HG02973 (cell line): ENCODE measurements at regions not wholly inside any gene's neighbourhood (a gene's known extent, or its start where the extent isn't known, plus 50 kb on each side); places are given as distances from the start of the nearest gene placed in this dataset.
"Not testable (repeated sequence)": the region's sequence is repeated elsewhere in the genome, so short reads cannot be mapped to it uniquely, and the experiment has no call there.

Source experiments
- ATAC-seq: cut with Tn5 transposase; IDR thresholded peaks from one replicate; pipeline ENCODE4 v1.9.1; 2021; ENCODE audit warnings: moderate library complexity; ENCODE audit not compliant: unreplicated experiment

DNA sequence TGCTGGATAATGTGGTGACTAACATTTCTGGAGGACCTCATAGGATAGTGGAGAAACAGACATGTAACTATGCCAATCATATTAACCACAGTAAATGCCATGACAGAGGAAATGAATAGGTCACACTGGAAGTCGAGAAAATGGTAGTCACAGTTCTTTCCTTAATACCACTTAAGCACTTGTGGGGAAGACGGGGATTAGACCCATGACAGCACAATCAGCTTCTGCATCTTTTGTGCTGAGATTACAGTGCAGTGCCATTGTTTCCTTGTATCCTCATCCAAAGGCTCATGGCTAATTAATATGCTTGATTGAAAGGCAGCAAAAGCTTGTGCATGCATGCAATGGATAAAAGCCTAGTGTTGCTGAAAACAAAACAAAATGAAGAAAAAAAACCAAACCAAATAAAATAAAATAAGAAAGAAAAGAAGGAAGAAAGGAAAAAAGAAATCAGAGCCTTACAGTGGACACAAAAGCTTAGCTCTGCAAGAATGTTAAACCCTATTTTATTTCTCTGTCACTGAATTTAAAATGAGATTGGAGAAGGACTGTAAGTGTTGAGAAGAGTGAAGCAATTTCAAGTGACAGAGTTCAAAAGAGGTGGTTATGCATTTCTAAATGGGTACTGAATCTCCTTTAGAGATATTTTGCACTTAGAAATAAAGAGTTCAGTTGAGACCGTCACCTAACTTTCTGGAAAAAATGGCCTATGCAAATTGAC is 1011.9 kb downstream of the CDH8 start:
- no peak for ATAC-seq

DNA sequence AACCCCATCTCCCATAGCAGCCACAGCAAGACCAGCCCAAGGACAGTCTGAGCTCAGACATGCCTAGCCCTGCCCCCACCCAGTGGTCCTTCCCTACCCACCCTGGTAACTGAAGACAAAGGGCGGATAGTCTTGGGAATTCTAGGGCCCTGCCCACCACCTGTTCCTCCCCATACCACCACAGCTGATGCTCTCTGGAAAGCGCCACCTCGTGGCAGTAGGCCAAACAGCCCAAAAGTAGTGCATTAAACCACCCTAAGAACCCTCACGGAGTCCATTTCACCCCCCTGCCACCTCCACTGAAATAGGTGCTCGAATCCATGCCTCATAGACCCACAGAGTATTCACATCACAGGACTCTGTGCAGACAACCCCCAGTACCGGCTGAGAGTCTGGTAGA is 1021.4 kb downstream of the CDH8 start:
- no peak for ATAC-seq

- ATAC-seq = no peak
Observed at GRCh38 chr16:61007694-61008093, 1028.5 kb downstream of the CDH8 start.

DNA sequence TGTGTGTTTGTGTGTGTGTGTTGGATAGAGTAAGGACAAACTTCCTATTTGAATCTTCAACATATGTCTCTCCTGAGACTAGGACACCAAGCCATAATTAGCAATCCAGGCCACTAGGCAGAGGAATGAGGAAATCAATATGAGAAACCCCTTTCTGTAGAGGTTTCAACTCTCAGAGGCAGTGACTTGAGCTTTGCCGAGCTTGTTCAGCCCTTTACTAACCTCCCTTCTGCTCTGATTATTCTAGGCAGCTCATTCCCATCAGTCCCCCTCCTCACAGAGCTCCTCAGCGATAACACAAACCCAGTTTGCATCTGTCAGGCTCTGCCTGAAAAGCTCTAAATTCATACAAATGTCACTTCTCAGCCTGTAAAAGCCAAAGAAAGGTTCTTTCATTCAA is 1030.3 kb downstream of the CDH8 start:
- ATAC-seq = no peak

- ATAC-seq = no peak
Observed at GRCh38 chr16:61002479-61003204, 1033.6 kb downstream of the CDH8 start.

- no peak for ATAC-seq
Observed at GRCh38 chr16:60991886-60992285, 1044.4 kb downstream of the CDH8 start.

DNA sequence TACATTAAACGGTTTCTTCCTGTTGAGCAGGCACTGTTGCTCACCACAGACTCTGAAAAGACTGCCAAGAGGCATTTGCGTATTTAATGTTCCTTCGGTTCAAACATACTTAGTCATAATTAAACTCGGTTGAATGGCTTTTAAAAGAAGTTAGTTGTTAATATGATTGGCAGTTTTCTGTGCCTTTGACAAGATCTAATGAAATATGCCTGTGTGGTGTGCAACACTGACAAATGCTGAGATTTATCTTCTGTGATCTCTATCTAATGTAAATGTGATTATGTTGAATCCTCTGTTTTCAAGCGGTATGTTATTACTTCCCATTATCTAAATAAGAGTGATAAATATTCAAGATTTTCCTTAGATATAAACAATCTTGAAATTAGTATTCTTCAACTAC is 1046.6 kb downstream of the CDH8 start:
- no peak for ATAC-seq

DNA sequence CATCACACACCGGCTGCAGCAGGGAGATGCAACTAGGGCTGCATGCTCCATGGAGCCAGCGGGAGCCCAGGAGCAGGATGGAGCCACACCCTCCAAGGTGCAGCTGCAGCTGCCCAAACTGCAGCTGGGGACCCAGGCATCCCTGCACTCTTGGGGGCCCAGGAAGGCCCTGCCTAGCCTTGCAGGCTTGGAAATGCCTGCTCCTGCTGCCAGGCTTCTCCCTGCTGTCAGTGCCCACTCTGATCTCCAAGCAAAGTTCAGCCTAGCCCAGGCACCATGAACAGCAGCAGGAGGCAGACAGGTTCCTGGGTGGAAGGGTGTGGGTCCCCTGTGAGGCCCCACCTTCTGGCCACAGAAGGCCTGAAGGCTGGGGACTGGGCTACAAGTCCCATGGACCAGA is 1057.1 kb downstream of the CDH8 start:
- no peak for ATAC-seq

DNA sequence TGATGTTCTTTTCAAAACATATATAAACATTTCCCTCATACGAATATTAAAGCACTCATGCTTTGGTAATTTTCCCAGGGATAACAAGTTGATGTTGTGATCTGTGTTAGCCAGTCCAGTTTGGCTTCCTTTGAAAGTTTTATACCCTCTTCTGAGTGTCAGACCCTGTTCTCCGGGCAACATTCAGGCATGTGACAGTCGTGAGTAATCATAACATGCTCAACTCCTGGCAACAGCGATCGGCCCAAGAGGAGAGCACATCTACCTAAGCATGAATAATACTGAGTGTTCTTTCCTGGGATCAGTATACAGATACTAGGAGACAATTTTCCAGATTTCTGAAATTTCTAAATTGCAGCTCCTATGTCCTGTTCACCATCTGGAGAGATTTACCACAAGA is 1086.4 kb downstream of the CDH8 start:
- ATAC-seq = no peak

GRCh38 chr16:60945225-60945624 is 1091.0 kb downstream of the CDH8 start:
- ATAC-seq = no peak

DNA sequence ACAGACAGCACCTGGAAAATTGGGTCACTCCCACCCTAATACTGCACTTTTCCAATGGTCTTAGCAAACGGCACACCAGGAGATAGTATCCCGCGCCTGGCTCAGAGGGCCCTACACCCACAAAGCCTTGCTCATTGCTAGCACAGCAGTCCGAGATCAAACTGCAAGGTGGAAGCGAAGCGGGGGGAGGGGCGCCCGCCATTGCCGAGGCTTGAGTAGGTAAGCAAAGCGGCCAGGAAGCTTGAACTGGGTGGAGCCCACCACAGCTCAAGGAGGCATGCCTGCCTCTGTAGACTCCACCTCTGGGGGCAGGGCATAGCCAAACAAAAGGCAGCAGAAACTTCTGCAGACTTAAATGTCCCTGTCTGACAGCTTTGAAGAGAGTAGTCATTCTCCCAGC is 1100.0 kb downstream of the CDH8 start:
- ATAC-seq = not testable (repeated sequence)

- no peak for ATAC-seq
Observed at GRCh38 chr16:60932600-60932999, 1103.6 kb downstream of the CDH8 start.

DNA sequence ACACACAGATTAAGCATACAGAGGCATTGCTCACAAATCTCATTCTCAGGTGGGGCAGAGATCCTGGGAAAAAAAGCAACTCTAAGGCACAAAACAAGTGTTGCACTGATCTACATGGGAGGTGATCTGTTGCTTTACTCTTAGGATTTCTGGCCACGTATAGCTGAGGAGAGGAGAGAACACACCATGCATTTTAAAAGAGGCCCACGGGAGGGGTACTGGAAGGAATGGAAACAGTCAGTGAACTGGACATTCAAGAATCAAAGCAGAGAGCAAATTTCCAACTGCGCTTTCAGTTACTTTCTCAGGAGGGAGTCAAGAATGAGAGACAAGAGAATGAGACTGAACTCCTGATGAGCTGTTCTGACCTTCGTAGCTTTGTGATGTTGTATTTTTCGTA is 1105.9 kb downstream of the CDH8 start:
- ATAC-seq = no peak

GRCh38 chr16:60922920-60923319 is 1113.3 kb downstream of the CDH8 start:
- no peak for ATAC-seq

- ATAC-seq = no peak
Observed at GRCh38 chr16:60914334-60914733, 1121.9 kb downstream of the CDH8 start.

GRCh38 chr16:60907645-60908044 is 1128.6 kb downstream of the CDH8 start:
- ATAC-seq = no peak

GRCh38 chr16:60905811-60906210 is 1130.4 kb downstream of the CDH8 start:
- ATAC-seq = no peak

DNA sequence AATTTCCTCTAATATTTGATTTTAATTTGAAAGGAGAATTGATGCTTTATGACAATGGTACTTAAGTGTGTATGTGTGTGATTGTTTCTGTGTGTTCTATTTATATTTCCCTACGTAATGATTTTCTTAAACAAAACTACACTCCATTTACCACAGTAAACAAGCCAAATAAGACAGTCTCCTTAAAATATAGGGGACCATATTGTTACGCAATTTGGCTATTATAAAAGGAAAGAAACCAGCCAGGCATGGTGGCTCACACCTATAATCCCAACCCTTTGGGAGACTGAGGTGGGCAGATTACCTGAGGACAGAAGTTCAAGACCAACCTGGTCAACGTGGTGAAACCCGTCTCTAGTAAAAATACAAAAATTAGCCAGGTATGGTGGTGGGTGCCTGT is 1134.1 kb downstream of the CDH8 start:
- no peak for ATAC-seq

GRCh38 chr16:60882816-60883215 is 1153.4 kb downstream of the CDH8 start:
- no peak for ATAC-seq

DNA sequence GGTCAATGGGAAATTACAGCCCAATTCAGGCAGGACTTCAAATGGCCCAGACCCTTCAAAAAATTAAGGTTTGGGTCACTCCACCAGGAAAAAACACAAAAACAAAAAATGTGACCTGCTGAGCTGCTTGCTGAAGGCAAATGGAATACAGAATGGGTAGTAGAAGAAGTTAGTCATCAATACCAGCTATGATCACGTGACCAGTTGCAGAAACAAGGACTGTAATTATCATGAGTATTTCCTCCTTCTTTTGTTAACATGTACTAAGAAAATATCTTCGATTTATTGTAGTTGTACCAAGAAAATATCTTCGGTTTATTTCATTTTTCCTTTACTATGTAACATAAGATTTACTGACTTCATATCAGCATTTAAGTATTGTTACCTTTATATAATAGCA is 1183.6 kb downstream of the CDH8 start:
- ATAC-seq = no peak

GRCh38 chr16:60821661-60822060 is 1214.6 kb downstream of the CDH8 start:
- ATAC-seq = no peak

- ATAC-seq = no peak
Observed at GRCh38 chr16:60820361-60820760, 1215.9 kb downstream of the CDH8 start.

DNA sequence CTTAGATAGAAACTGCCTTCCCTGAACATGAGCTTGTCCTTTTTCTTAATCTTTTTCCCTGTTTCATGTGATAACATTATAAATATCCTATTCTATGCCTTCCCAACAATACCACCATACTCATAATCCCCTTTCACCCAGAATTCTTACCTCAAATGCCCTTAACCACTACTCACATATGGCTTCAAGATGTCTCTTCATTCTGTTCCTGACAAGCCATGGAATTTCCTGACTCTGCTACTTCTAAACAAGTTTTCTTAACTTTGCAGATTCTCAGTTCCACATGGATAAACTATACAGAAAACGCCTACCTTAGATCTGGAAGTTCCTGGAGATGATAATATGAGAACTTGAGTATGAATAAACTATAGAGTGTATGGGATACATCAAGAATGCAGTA is 1217.8 kb downstream of the CDH8 start:
- ATAC-seq = no peak
